ENCODE measurements at regions not wholly inside any gene's neighbourhood (a gene's known extent, or its start where the extent isn't known, plus 50 kb on each side); places are given as distances from the start of the nearest gene placed in this dataset.

DNA sequence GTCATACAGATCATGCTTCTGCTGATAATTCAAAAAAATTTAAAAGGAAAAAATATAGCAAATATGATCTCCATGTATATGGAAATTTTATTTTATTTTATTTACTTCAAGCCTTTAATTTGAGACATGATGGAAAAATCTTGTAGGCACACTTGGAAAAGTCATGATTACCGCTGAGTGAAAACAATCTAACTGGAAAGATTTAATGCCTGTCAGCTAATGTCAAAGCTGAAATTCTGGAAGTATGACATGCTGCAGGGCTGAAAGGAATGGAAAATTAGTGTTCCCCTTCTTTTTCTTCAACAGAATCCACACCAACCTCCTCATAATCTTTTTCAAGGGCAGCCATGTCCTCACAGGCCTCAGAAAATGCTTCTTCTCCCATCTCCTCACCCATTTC is 58.2 kb downstream of the RPRM start:
- no peak overlapping the region for H3K4me2 ChIP-seq (ENCODE audit: low read length, poor library complexity, severe bottlenecking)
- no peak overlapping the region for H2BK12ac ChIP-seq (ENCODE audit: low read length in 2 of 2)
- no peaks in the 10 kb centered on the region for H3K27me3 ChIP-seq (ENCODE audit: control insufficient read depth in 1 of 2, insufficient read depth in 1 of 2, low read length in 2 of 2)
- H3K79me1 ChIP-seq (replicated peaks; ENCODE audit: low read length, poor library complexity, severe bottlenecking): no peaks in the 10 kb centered on the region
- 92% methylated on average over 1 of the region's 1 CpG for WGBS
- H3K4me3 ChIP-seq (ENCODE audit: insufficient read depth in 1 of 2, low read depth in 1 of 2, low read length in 2 of 2): no peak overlapping the region
- no peak overlapping the region for H3K4ac ChIP-seq (ENCODE audit: low read depth in 1 of 2, low read length in 2 of 2)
- no peaks in the 10 kb centered on the region for H3K36me3 ChIP-seq (ENCODE audit: control insufficient read depth in 1 of 2, insufficient read depth in 2 of 2, low read depth in 1 of 2, low read length in 2 of 2)
- H4K8ac ChIP-seq (ENCODE audit: low read length): no peak overlapping the region
- H3K23ac ChIP-seq (ENCODE audit: low read length in 2 of 2): no peak overlapping the region
- no peak overlapping the region for H2BK15ac ChIP-seq (ENCODE audit: low read depth, poor library complexity, severe bottlenecking)
- H2BK120ac ChIP-seq (ENCODE audit: low read depth, low read length): no peak overlapping the region
- no peak overlapping the region for H3K18ac ChIP-seq (ENCODE audit: low read depth in 1 of 2, low read length in 2 of 2)
- H3K9me3 ChIP-seq (ENCODE audit: control insufficient read depth, low read length): no peaks in the 10 kb centered on the region
- H4K91ac ChIP-seq (ENCODE audit: low read length): no peak overlapping the region
- H3K4me1 ChIP-seq (ENCODE audit: control insufficient read depth, insufficient read depth, low read depth, low read length): no peaks in the 10 kb centered on the region
- no peak overlapping the region for H2AFZ ChIP-seq (ENCODE audit: low read depth, low read length)
- H3K9ac ChIP-seq (ENCODE audit: low read length): no peak overlapping the region
- no peak overlapping the region for H3K14ac ChIP-seq (ENCODE audit: low read length in 2 of 2)
- H2BK5ac ChIP-seq (ENCODE audit: low read depth, low read length, poor library complexity, severe bottlenecking): no peak overlapping the region
- H2AK5ac ChIP-seq (ENCODE audit: low read length, severe bottlenecking): no peak overlapping the region
- DNase-seq: no peak
- no peak overlapping the region for H3K27ac ChIP-seq (ENCODE audit: low read length, poor library complexity, severe bottlenecking)

DNA sequence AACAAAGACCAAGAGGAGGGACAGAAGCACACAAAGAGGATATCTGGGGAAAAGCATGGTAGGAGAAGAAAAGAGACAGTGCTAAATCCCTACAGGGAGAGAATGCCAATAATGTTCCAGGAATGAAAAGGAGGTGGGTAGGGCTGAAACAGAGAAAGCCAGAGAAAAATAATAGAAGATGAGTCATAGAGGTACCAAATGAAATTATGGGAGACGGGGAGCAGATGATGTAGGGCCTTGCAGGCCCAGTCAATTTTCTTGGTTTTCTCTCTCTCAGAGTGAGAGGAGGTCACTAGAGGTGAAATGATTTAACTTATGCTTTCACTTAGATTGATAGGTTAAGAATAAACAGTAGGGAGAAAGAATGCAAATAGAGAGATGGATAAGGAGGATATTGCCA is 61.5 kb downstream of the RPRM start:
- Histone ChIP-seq H3K23ac (ENCODE audit: low read length in 2 of 2) (no peak overlapping the region), H3K27ac (ENCODE audit: low read length, poor library complexity, severe bottlenecking) (no peak overlapping the region), H3K9ac (ENCODE audit: low read length) (no peak overlapping the region), H2BK15ac (ENCODE audit: low read depth, poor library complexity, severe bottlenecking) (no peak overlapping the region), H2BK12ac (ENCODE audit: low read length in 2 of 2) (no peak overlapping the region), H3K4me1 (ENCODE audit: control insufficient read depth, insufficient read depth, low read depth, low read length) (no peaks in the 10 kb centered on the region), H2AK5ac (ENCODE audit: low read length, severe bottlenecking) (no peak overlapping the region), H3K14ac (ENCODE audit: low read length in 2 of 2) (no peak overlapping the region), H3K4ac (ENCODE audit: low read depth in 1 of 2, low read length in 2 of 2) (no peak overlapping the region), H2AFZ (ENCODE audit: low read depth, low read length) (no peak overlapping the region), H3K9me3 (ENCODE audit: control insufficient read depth, low read length) (no peaks in the 10 kb centered on the region), H4K8ac (ENCODE audit: low read length) (no peak overlapping the region), H3K4me3 (ENCODE audit: insufficient read depth in 1 of 2, low read depth in 1 of 2, low read length in 2 of 2) (no peak overlapping the region), H4K91ac (ENCODE audit: low read length) (no peak overlapping the region), H3K18ac (ENCODE audit: low read depth in 1 of 2, low read length in 2 of 2) (no peak overlapping the region), H3K36me3 (ENCODE audit: control insufficient read depth in 1 of 2, insufficient read depth in 2 of 2, low read depth in 1 of 2, low read length in 2 of 2) (no peaks in the 10 kb centered on the region), H2BK120ac (ENCODE audit: low read depth, low read length) (no peak overlapping the region), H2BK5ac (ENCODE audit: low read depth, low read length, poor library complexity, severe bottlenecking) (no peak overlapping the region), H3K27me3 (ENCODE audit: control insufficient read depth in 1 of 2, insufficient read depth in 1 of 2, low read length in 2 of 2) (no peaks in the 10 kb centered on the region), H3K79me1 (replicated peaks; ENCODE audit: low read length, poor library complexity, severe bottlenecking) (no peaks in the 10 kb centered on the region), H3K4me2 (ENCODE audit: low read length, poor library complexity, severe bottlenecking) (no peak overlapping the region)
- no peak for DNase-seq
- WGBS: 68% methylated on average over 1 of the region's 1 CpG

DNA sequence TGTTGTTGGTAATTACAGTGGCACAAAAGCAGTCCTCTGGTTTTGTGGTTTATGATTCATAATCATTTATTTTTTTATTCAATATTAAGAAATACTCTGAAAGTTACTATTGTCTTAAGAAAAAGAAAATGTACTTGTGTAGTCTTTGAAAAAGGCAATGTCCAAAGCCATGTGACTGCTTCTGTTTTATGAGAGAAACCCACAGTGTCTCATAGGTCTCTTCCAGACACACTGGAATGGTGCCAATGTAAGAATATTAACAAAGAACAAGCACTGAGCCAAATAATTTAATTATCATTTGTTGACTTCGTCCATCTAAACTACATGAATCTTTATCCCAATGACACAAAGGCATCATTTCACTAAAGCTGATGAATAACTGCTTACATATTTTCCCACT is 62.5 kb downstream of the RPRM start:
- Histone ChIP-seq H3K18ac (ENCODE audit: low read depth in 1 of 2, low read length in 2 of 2) (no peak overlapping the region), H3K4ac (ENCODE audit: low read depth in 1 of 2, low read length in 2 of 2) (no peak overlapping the region), H3K27me3 (ENCODE audit: control insufficient read depth in 1 of 2, insufficient read depth in 1 of 2, low read length in 2 of 2) (no peaks in the 10 kb centered on the region), H4K91ac (ENCODE audit: low read length) (no peak overlapping the region), H2BK120ac (ENCODE audit: low read depth, low read length) (no peak overlapping the region), H3K36me3 (ENCODE audit: control insufficient read depth in 1 of 2, insufficient read depth in 2 of 2, low read depth in 1 of 2, low read length in 2 of 2) (no peaks in the 10 kb centered on the region), H2AK5ac (ENCODE audit: low read length, severe bottlenecking) (no peak overlapping the region), H3K4me3 (ENCODE audit: insufficient read depth in 1 of 2, low read depth in 1 of 2, low read length in 2 of 2) (no peak overlapping the region), H3K9me3 (ENCODE audit: control insufficient read depth, low read length) (no peaks in the 10 kb centered on the region), H4K8ac (ENCODE audit: low read length) (no peak overlapping the region), H3K9ac (ENCODE audit: low read length) (no peak overlapping the region), H2BK5ac (ENCODE audit: low read depth, low read length, poor library complexity, severe bottlenecking) (no peak overlapping the region), H2BK12ac (ENCODE audit: low read length in 2 of 2) (no peak overlapping the region), H3K4me1 (ENCODE audit: control insufficient read depth, insufficient read depth, low read depth, low read length) (no peaks in the 10 kb centered on the region), H2BK15ac (ENCODE audit: low read depth, poor library complexity, severe bottlenecking) (no peak overlapping the region), H3K4me2 (ENCODE audit: low read length, poor library complexity, severe bottlenecking) (no peak overlapping the region), H2AFZ (ENCODE audit: low read depth, low read length) (no peak overlapping the region), H3K23ac (ENCODE audit: low read length in 2 of 2) (no peak overlapping the region), H3K27ac (ENCODE audit: low read length, poor library complexity, severe bottlenecking) (no peak overlapping the region), H3K14ac (ENCODE audit: low read length in 2 of 2) (no peak overlapping the region), H3K79me1 (replicated peaks; ENCODE audit: low read length, poor library complexity, severe bottlenecking) (no peaks in the 10 kb centered on the region)
- WGBS: 62% methylated on average over 1 of the region's 1 CpG
- no peak for DNase-seq

DNA sequence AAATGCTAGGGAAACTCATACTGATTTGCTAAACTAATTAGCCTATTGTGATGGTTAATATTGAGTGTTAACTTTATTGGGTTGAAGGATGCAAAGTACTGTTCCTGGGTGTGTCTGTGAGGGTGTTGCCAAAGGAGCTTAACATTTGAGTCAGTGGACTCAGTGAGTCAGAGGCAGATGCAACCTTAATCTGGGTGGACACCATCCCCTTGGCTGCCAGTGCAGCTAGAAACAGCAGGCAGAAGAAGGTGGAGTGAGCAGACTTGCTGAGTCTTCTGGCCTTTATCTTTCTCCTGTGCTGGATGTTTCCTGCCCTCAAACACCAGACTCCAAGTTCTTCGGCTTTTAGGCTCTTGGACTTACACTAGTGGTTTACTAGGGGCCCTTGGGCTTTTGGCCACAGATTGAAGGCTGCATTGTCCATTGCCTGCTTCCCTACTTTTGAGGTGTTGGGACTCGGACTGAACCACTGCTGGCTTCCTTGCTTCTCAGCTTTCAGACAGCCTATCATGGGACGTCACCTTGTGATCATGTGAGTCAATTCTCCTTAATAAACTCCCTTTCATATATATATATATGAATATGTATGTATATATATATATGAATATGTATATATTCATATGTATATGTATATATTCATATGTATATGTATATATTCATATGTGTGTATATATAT is 69.7 kb downstream of the RPRM start:
- H2BK5ac ChIP-seq (ENCODE audit: low read depth, low read length, poor library complexity, severe bottlenecking): no peak overlapping the region
- no peak overlapping the region for H3K14ac ChIP-seq (ENCODE audit: low read length in 2 of 2)
- no peak overlapping the region for H3K9ac ChIP-seq (ENCODE audit: low read length)
- no peaks in the 10 kb centered on the region for H3K79me1 ChIP-seq (replicated peaks; ENCODE audit: low read length, poor library complexity, severe bottlenecking)
- H3K4me1 ChIP-seq (ENCODE audit: control insufficient read depth, insufficient read depth, low read depth, low read length): no peaks in the 10 kb centered on the region
- H3K9me3 ChIP-seq (ENCODE audit: control insufficient read depth, low read length): no peaks in the 10 kb centered on the region
- H3K36me3 ChIP-seq (ENCODE audit: control insufficient read depth in 1 of 2, insufficient read depth in 2 of 2, low read depth in 1 of 2, low read length in 2 of 2): no peaks in the 10 kb centered on the region
- no peak overlapping the region for H3K4ac ChIP-seq (ENCODE audit: low read depth in 1 of 2, low read length in 2 of 2)
- no peak for DNase-seq
- no peak overlapping the region for H2BK15ac ChIP-seq (ENCODE audit: low read depth, poor library complexity, severe bottlenecking)
- WGBS: 61% methylated on average over 2 of the region's 3 CpGs
- H4K8ac ChIP-seq (ENCODE audit: low read length): no peak overlapping the region
- no peak overlapping the region for H4K91ac ChIP-seq (ENCODE audit: low read length)
- no peaks in the 10 kb centered on the region for H3K27me3 ChIP-seq (ENCODE audit: control insufficient read depth in 1 of 2, insufficient read depth in 1 of 2, low read length in 2 of 2)
- H3K23ac ChIP-seq (ENCODE audit: low read length in 2 of 2): no peak overlapping the region
- no peak overlapping the region for H3K27ac ChIP-seq (ENCODE audit: low read length, poor library complexity, severe bottlenecking)
- no peak overlapping the region for H2BK120ac ChIP-seq (ENCODE audit: low read depth, low read length)
- no peak overlapping the region for H3K18ac ChIP-seq (ENCODE audit: low read depth in 1 of 2, low read length in 2 of 2)
- H2BK12ac ChIP-seq (ENCODE audit: low read length in 2 of 2): no peak overlapping the region
- H3K4me3 ChIP-seq (ENCODE audit: insufficient read depth in 1 of 2, low read depth in 1 of 2, low read length in 2 of 2): no peak overlapping the region
- no peak overlapping the region for H2AK5ac ChIP-seq (ENCODE audit: low read length, severe bottlenecking)
- H2AFZ ChIP-seq (ENCODE audit: low read depth, low read length): no peak overlapping the region
- no peak overlapping the region for H3K4me2 ChIP-seq (ENCODE audit: low read length, poor library complexity, severe bottlenecking)

Data from mesenchymal stem cell (in vitro differentiated cells and primary cell).